Heart left ventricle (tissue), 13 donors: ENCODE measurements at regions not wholly inside any gene's neighbourhood (a gene's known extent, or its start where the extent isn't known, plus 50 kb on each side); places are given as distances from the start of the nearest gene placed in this dataset.

ENCODE experiments used
- POLR2A ChIP-seq, 2 donors: fragments of 450-650 bp; IDR thresholded peaks; one replicate each; pipeline ENCODE4 v1.6.1; 2017; ENCODE audit warnings: antibody characterized with exemption in 2 of 2, mild to moderate bottlenecking in 2 of 2, moderate library complexity in 2 of 2
- TF ChIP-seq, protein P1 (sequence below), 12 donors: fragments of 200-600 bp; sonication (generic) in 4 of 12; IDR thresholded peaks; one replicate each; pipeline versions ENCODE4 v1.5.0 to v1.8.0; 2018 to 2022; ENCODE audit warnings: antibody characterized with exemption in 12 of 12, mild to moderate bottlenecking in 5 of 12
- donor health status: ischemic (EF 13 %, LVEDD 7.1; RV severe dilation, severe dysfunction).
- donor health status: DM: no; HTN: yes; CAD: no.
- donor health status: DM: no; HTN: no; CAD: no.
- donor health status: ischemic (EF 25% LVEDD 6.9; RV normal size, moderate dysfunction).
- donor health status: ischemic (EF 25% LVEDD 5.7; RV mildly dilated, moderate dysfunction).
- donor health status: ischemic (EF 35%, LVEDD 5.7; RV mildly dilated, moderate dysfunction).
- donor health status: nonischemic (EF 11% LVEDD 7.7; RV severe dilation, severe dysfunction).
- donor health status: DM: yes; HTN: yes; CAD: no.
- donor health status: PGD.
- donor health status: ischemic (EF 29% LVEDD 5.4; RV normal size, mild dysfunction).
- donor health status: nonischemic (EF 23%, LVEDD 6.1; RV moderate dilation, normal function).

DNA sequence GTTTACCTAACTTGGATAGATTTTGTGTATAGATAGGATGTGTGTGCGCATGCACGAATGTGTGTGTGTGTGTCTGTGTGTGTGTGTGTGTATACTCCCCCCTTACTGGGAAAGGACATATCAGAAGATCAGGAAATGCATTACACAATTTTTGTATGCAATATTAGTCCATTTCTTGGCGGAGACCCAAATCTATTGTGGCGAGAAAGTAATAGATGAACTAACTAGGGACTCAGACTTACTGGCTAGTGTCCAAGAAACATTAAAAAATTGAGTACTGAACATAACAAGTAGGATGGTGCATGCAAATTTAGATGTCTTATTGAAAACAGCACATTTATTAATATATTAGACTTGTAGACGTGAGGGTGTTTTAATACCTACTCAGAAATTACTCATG is 1036.5 kb upstream of the FANCL start:
- TF ChIP-seq, protein P1, sequence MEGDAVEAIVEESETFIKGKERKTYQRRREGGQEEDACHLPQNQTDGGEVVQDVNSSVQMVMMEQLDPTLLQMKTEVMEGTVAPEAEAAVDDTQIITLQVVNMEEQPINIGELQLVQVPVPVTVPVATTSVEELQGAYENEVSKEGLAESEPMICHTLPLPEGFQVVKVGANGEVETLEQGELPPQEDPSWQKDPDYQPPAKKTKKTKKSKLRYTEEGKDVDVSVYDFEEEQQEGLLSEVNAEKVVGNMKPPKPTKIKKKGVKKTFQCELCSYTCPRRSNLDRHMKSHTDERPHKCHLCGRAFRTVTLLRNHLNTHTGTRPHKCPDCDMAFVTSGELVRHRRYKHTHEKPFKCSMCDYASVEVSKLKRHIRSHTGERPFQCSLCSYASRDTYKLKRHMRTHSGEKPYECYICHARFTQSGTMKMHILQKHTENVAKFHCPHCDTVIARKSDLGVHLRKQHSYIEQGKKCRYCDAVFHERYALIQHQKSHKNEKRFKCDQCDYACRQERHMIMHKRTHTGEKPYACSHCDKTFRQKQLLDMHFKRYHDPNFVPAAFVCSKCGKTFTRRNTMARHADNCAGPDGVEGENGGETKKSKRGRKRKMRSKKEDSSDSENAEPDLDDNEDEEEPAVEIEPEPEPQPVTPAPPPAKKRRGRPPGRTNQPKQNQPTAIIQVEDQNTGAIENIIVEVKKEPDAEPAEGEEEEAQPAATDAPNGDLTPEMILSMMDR (IDR thresholded peaks at IDR 0.05) = no peak
- TF ChIP-seq POLR2A (IDR thresholded peaks at IDR 0.05) = no peak
